ENCODE measurements at regions not wholly inside any gene's neighbourhood (a gene's known extent, or its start where the extent isn't known, plus 50 kb on each side); places are given as distances from the start of the nearest gene placed in this dataset.

- no peak for DNase-seq (ENCODE audit: low read depth in 2 of 2)
Measured at GRCh38 chr15:70426096-70426821, 328.5 kb upstream of the TLE3 start.

- no peak for DNase-seq (ENCODE audit: low read depth in 2 of 2)
Measured at GRCh38 chr15:70424937-70425411, 327.3 kb upstream of the TLE3 start.

DNA sequence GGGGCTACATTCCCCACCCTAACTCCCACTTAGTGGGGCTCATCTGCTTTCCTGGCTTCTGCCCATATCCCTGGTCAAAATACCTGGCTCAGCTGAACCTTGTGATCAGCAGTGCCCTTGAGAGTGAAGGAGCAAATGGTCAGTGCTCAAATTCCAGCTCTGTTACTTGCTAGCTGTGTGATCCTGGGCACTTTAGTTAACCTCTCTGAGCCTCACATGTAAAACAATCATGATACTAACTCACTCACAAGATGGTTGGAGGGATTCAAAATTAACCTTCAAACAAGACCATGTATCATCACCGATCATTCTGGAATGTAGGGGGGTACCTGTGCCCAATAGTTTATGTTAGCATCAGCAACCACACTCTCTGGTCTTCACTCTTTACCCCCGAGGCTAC, 325.6 kb upstream of the TLE3 start:
- no peak for DNase-seq (ENCODE audit: low read depth in 2 of 2)

DNA sequence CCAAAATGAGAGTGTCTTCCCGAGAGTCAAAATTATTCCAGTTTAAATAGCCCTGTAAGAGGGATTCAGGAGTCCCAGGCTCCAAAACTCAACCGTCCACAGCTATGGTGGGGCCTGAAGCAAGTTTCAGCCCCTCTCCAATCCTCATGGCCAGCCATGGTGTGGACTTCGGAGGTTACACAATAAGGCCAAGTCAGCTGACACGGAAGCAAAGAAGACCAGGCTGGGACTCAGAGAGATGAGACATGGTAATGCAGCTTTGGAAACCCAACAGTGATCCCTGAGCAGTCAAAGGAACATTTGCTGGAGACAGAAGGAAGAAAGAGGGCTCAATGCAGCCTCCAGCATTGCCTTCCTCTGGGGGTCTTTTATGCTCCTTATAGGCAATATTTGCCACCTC, 324.6 kb upstream of the TLE3 start:
- no peak for DNase-seq (ENCODE audit: low read depth in 2 of 2)

GRCh38 chr15:70420948-70421482, 323.3 kb upstream of the TLE3 start:
- no peak for DNase-seq (ENCODE audit: low read depth in 2 of 2)

GRCh38 chr15:70420086-70420947, 322.6 kb upstream of the TLE3 start:
- no peak for DNase-seq (ENCODE audit: low read depth in 2 of 2)

DNA sequence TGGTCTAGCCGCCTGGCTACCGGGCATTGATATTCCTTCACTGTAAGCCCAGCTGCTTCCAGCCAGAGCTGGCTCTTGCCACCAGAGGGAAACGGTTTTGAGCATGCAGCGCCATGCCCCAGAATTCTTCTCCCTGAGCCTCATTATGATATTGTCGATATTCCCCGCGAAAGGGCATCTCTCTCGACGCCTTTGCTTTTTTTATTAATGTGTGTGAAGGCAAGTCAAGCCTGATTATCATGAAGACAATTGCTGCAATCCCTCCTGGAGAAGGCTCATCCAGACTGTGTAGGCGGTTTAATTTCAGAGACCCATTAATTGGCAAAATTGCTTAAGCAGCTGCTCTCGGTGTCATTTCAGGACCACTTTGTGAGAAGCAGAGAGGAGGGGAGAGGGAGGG, 321.2 kb upstream of the TLE3 start:
- no peak for DNase-seq (ENCODE audit: low read depth in 2 of 2)

DNA sequence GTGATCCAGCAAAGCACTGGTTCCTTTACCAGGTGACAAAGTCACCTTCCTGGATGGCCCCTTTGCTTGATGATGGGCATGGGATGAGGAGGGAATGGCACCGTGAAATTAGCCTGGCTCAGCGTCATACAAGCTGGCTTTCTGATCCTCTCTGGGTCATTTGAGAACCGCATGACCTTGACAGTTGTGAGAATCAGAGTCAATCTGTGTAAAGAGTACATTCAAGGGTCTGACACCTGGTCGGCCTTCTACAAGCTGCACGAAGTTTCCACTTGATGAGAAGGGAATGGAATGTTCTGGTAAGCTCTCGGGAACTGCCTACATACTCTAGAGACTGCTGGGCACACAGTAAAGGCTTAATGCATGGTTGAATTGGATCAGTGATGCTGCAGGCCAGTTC, 319.8 kb upstream of the TLE3 start:
- no peak for DNase-seq (ENCODE audit: low read depth in 2 of 2)

- DNase-seq (ENCODE audit: low read depth in 2 of 2): no peak
Measured at GRCh38 chr15:70416829-70417228, 319.1 kb upstream of the TLE3 start.

GRCh38 chr15:70415398-70415797, 317.7 kb upstream of the TLE3 start:
- DNase-seq (ENCODE audit: low read depth in 2 of 2): no peak

- DNase-seq (ENCODE audit: low read depth in 2 of 2): no peak
Measured at GRCh38 chr15:70414626-70415025, 316.9 kb upstream of the TLE3 start.

GRCh38 chr15:70412794-70413193, 315.1 kb upstream of the TLE3 start:
- DNase-seq (ENCODE audit: low read depth in 2 of 2): no peak

- no peak for DNase-seq (ENCODE audit: low read depth in 2 of 2)
Measured at GRCh38 chr15:70411143-70411863, 313.6 kb upstream of the TLE3 start.

DNA sequence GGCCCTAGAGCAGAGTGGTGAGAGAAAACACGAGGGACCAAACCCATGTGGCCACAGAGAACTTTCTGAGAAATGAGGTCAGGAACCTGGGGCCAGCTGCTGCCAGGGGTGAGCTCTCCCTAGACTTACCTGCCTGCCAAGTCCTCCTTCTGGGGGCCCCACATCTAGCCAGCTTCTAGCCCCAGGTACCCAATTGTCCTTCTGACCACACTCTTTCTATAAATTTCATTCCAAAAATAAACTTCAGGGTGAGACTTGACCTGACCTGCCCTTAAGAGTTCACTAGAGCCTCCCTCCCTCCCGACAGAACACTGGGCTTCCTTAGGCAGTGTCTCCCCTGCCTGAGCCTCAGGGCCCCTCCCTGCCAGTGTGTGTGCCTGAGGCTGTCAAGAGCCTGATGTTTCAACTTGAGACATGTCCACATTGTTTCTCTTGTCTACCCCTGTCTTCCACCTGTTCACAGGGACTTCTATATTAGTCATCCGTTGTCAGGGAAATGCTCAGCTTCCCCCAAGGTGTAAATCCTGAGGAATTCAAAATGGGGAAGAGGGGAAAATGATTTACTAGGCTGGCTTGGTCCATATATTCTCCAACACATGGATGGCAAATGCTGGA, 312.8 kb upstream of the TLE3 start:
- DNase-seq (ENCODE audit: low read depth in 2 of 2): no peak

DNA sequence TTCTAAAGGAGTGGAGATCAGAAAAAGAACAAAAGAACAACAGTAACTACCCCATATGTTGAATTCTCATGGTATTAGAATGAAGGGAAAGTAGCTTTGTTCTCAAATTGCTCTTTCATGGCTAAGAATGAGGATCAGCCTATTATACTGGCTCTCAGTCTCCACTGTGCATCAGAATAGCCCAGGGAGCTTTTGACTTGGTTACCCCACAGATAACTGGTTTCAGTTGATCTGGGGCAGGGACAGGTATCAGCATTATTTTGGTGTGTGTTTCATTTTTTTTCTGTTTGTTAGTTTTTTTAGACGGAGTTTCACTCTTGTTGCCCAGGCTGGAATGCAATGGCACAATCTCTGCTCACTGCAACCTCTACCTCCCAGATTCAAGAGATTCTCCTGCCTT, 311.7 kb upstream of the TLE3 start:
- no peak for DNase-seq (ENCODE audit: low read depth in 2 of 2)

DNA sequence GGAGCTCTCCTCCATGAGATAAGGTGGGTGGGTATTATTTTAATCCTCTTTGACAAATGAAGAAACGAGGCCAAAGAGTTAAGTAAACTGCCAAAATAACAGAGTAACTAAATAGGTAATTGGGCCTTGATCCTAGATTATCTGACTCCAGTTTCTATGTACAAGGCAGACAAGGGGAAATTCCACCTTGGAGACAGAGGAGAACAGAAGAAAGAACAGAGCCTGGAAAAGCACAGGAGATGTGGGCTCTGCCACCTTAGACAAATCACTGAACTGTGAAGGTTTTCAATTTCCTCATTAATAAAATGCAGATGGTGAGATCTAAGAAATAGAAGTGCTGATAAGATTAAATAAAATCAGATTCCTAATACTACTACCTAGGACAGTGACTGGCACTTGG, 310.2 kb upstream of the TLE3 start:
- no peak for DNase-seq (ENCODE audit: low read depth in 2 of 2)

DNA sequence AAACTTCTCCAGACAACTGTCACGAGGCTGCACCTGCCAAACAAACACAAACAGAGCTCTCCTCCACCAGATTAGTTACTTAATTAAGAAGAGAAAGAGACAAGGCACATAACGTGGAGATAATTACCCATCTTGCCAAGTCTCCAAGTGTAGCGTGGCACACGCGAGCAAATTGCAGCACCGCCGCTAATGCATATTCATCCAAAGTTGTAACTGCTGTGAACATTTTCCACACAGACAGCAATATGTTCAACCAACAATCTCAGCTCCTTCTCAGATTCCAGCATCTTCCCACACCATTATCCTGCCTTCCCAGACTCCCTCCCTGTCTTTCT, 309.6 kb upstream of the TLE3 start:
- DNase-seq (ENCODE audit: low read depth in 2 of 2): no peak

- DNase-seq (ENCODE audit: low read depth in 2 of 2): no peak
Measured at GRCh38 chr15:70406617-70407335, 309.1 kb upstream of the TLE3 start.

GRCh38 chr15:70401709-70402108, 304.0 kb upstream of the TLE3 start:
- no peak for DNase-seq (ENCODE audit: low read depth in 2 of 2)

DNA sequence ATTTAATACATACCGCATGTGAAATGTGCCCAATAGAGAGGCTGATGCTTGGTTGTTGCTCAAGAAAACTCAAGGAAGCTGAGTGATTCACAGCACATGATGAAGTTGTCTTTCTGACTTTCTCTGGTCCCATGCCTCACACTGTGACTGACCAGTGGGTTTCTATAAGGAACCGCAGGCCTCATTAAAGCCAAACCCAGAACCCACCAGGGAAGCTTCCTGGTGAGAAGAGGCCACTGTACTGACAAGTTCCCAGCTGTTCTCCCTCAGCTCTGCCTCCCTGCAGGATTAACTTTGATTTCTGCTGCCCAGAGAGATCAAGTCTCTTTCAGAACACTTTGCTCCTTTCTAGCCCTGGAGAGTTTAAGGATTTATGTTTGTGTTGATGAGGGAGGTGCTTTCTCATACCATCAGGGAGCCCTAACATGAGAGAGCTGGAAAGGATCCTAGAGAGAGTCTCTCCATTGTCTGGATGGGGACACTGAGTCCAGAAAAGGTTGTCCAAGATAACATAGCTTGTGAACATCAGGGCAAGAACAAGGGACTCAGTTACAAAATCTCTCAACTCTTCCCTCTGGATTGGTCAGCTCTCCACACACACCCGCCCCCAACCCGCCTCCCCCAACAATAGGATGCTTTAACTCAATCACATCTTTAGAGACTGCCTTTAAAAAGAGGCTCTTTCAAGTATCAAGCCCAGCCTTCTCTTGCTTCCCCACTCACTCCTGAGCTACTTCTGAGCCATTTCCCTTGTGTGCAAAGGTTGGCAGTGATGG, 303.2 kb upstream of the TLE3 start:
- DNase-seq (ENCODE audit: low read depth in 2 of 2): no peak
